ENCODE measurements at regions not wholly inside any gene's neighbourhood (a gene's known extent, or its start where the extent isn't known, plus 50 kb on each side); places are given as distances from the start of the nearest gene placed in this dataset.

GRCh38 chr5:173691931-173692330 lies 75.5 kb upstream of the BOD1 start:
- DNase-seq = no peak

- no peak for DNase-seq
These were observed 77.2 kb upstream of the BOD1 start for GRCh38 chr5:173693670-173694069.

- no peak for DNase-seq
These were observed 79.8 kb upstream of the BOD1 start for GRCh38 chr5:173696216-173696615.

- no peak for DNase-seq
These were observed 81.6 kb upstream of the BOD1 start for GRCh38 chr5:173697931-173698579.

GRCh38 chr5:173699966-173700365 lies 83.5 kb upstream of the BOD1 start:
- DNase-seq = no peak

- no peak for DNase-seq
These were observed 87.0 kb upstream of the BOD1 start for GRCh38 chr5:173703466-173703865.

GRCh38 chr5:173704615-173705511 lies 88.4 kb upstream of the BOD1 start:
- no peak for DNase-seq

GRCh38 chr5:173705512-173706044 lies 89.1 kb upstream of the BOD1 start:
- DNase-seq = no peak

- no peak for DNase-seq
These were observed 90.2 kb upstream of the BOD1 start for GRCh38 chr5:173706700-173707099.

GRCh38 chr5:173707392-173707791 lies 90.9 kb upstream of the BOD1 start:
- no peak for DNase-seq

- DNase-seq = no peak
These were observed 92.7 kb upstream of the BOD1 start for GRCh38 chr5:173709145-173709544.

- DNase-seq = no peak
These were observed 93.3 kb upstream of the BOD1 start for GRCh38 chr5:173709761-173710160.

GRCh38 chr5:173710528-173710927 lies 94.1 kb upstream of the BOD1 start:
- DNase-seq = no peak

- DNase-seq = no peak
These were observed 95.0 kb upstream of the BOD1 start for GRCh38 chr5:173711466-173711865.

- DNase-seq = no peak
These were observed 96.2 kb upstream of the BOD1 start for GRCh38 chr5:173712609-173713175.

- DNase-seq = peak in 1 of 2 experiments; percentile 31
These were observed 98.3 kb upstream of the BOD1 start for GRCh38 chr5:173714551-173715428.

- DNase-seq = no peak
These were observed 99.2 kb upstream of the BOD1 start for GRCh38 chr5:173715607-173716006.

GRCh38 chr5:173716058-173716682 lies 99.7 kb upstream of the BOD1 start:
- no peak for DNase-seq

GRCh38 chr5:173717959-173718358 lies 101.5 kb upstream of the BOD1 start:
- DNase-seq = no peak

- DNase-seq = no peak
These were observed 102.0 kb upstream of the BOD1 start for GRCh38 chr5:173718469-173718868.

GRCh38 chr5:173719731-173720082 lies 103.3 kb upstream of the BOD1 start:
- no peak for DNase-seq

GRCh38 chr5:173720286-173720952 lies 104.0 kb upstream of the BOD1 start:
- no peak for DNase-seq

All from SW 1271 (cell line).